ENCODE measurements at regions not wholly inside any gene's neighbourhood (a gene's known extent, or its start where the extent isn't known, plus 50 kb on each side); places are given as distances from the start of the nearest gene placed in this dataset.

DNA sequence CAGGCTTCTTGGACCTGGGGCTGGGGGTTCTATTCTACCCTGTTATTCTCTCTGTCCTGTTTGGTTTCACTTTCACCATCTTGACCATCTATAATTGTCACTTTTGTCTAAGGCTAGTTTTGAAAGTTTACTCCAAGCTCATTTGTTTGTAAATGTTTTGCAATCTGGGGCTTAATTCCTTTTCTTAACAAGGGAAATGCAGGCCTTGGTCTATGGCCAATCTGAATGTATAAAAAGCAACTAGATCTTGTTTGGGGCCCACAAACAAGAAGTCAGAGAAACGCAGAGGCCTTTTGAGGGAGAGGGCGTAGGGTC lies 86.3 kb upstream of the PREP start:
- no peaks in the 10 kb centered on the region for H3K9me3 Mint-ChIP-seq (ENCODE audit: unreplicated experiment)
- H3K36me3 ChIP-seq (ENCODE audit: insufficient read depth, low read length), result no peaks in the 10 kb centered on the region
- H3K27me3 Mint-ChIP-seq (ENCODE audit: low read depth, unreplicated experiment), result no peaks in the 10 kb centered on the region
- no peaks in the 10 kb centered on the region for H3K36me3 Mint-ChIP-seq (ENCODE audit: low read depth, unreplicated experiment)
- H3K4me3 ChIP-seq (ENCODE audit: insufficient read depth, low read depth, low read length), result no peak overlapping the region
- H3K4me1 Mint-ChIP-seq (ENCODE audit: low read depth, unreplicated experiment), result peaks cover 13% of the 10 kb centered on the region
- no peaks in the 10 kb centered on the region for H3K27me3 ChIP-seq (ENCODE audit: insufficient read depth, low read length)
- no peak overlapping the region for H3K27ac Mint-ChIP-seq (ENCODE audit: unreplicated experiment)
- H2AFZ ChIP-seq (ENCODE audit: low read depth, low read length), result no peak overlapping the region
- DNase-seq (ENCODE audit: low read depth) (no peak), FAIRE-seq (no peak)
- H4K20me1 ChIP-seq (ENCODE audit: insufficient read depth, low read length), result no peaks in the 10 kb centered on the region
- H3K9ac ChIP-seq (ENCODE audit: low read length), result no peak overlapping the region
- H3K4me2 ChIP-seq (ENCODE audit: low read length), result peak overlapping the region; percentile 61
- H3K4me3 Mint-ChIP-seq (ENCODE audit: unreplicated experiment), result no peak overlapping the region
- no peaks in the 10 kb centered on the region for H3K9me3 ChIP-seq (ENCODE audit: insufficient read depth, low read depth, low read length)
- H3K27ac ChIP-seq (ENCODE audit: low read depth, low read length), result no peak overlapping the region
- H3K4me1 ChIP-seq (ENCODE audit: insufficient read depth, low read length), result peaks cover 7% of the 10 kb centered on the region
- TF ChIP-seq EZH2 (IDR thresholded peaks at IDR 0.05; ENCODE audit: insufficient read depth, low read length), result no peak
- TF ChIP-seq, protein P1, sequence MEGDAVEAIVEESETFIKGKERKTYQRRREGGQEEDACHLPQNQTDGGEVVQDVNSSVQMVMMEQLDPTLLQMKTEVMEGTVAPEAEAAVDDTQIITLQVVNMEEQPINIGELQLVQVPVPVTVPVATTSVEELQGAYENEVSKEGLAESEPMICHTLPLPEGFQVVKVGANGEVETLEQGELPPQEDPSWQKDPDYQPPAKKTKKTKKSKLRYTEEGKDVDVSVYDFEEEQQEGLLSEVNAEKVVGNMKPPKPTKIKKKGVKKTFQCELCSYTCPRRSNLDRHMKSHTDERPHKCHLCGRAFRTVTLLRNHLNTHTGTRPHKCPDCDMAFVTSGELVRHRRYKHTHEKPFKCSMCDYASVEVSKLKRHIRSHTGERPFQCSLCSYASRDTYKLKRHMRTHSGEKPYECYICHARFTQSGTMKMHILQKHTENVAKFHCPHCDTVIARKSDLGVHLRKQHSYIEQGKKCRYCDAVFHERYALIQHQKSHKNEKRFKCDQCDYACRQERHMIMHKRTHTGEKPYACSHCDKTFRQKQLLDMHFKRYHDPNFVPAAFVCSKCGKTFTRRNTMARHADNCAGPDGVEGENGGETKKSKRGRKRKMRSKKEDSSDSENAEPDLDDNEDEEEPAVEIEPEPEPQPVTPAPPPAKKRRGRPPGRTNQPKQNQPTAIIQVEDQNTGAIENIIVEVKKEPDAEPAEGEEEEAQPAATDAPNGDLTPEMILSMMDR (IDR thresholded peaks at IDR 0.05; ENCODE audit: insufficient read depth, low read depth, low read length), result no peak
- no peaks in the 10 kb centered on the region for H3K79me2 ChIP-seq (ENCODE audit: insufficient read depth, low read length)

DNA sequence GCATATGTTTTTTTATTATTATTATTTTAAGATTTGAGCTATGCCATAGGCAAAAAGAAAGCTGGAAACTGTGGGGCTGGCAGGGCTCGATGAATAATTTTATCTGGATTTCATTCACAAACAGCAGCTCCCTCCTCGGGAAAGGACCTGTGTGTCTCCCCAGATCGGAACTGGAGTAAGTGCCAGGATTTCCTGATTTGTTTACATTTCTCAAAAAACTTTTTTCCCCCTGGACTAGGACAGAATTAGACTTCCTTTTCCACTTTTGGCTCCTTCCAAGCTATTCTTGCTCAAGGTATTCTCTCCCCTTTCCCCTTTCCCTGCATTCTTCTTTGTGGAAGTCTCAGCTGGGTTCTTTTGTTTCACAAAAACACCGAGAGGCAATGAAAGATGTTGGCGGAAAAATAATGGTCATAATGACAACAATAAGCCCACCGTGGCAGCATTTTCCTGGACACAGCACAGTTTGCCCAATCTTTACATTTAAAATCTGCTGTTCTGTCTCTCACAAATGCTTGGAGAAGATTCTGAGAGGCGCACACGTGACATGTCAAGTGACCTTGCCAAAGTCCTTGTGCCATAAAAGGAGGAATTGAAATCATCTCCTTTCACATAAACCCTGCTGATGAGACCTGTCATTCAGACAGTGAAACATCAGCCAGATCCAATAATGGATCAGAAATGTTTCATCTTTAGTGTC lies 85.8 kb upstream of the PREP start:
- H3K4me3 Mint-ChIP-seq (ENCODE audit: unreplicated experiment), result no peak overlapping the region

More for the DNA sequence above, 85.8 kb upstream of the PREP start:
- Histone ChIP-seq H3K9ac (ENCODE audit: low read length) (peak overlapping the region; percentile 14), H3K27ac (ENCODE audit: low read depth, low read length) (no peak overlapping the region), H3K4me2 (ENCODE audit: low read length) (peak overlapping the region; percentile 61), H4K20me1 (ENCODE audit: insufficient read depth, low read length) (no peaks in the 10 kb centered on the region), H3K4me3 (ENCODE audit: insufficient read depth, low read depth, low read length) (no peak overlapping the region), H3K4me1 (ENCODE audit: insufficient read depth, low read length) (peaks cover 10% of the 10 kb centered on the region), H2AFZ (ENCODE audit: low read depth, low read length) (no peak overlapping the region), H3K27me3 (ENCODE audit: insufficient read depth, low read length) (no peaks in the 10 kb centered on the region), H3K9me3 (ENCODE audit: insufficient read depth, low read depth, low read length) (no peaks in the 10 kb centered on the region), H3K79me2 (ENCODE audit: insufficient read depth, low read length) (no peaks in the 10 kb centered on the region), H3K36me3 (ENCODE audit: insufficient read depth, low read length) (no peaks in the 10 kb centered on the region)
- Mint-ChIP-seq H3K36me3 (ENCODE audit: low read depth, unreplicated experiment) (no peaks in the 10 kb centered on the region), H3K4me1 (ENCODE audit: low read depth, unreplicated experiment) (peaks cover 17% of the 10 kb centered on the region), H3K27me3 (ENCODE audit: low read depth, unreplicated experiment) (no peaks in the 10 kb centered on the region), H3K27ac (ENCODE audit: unreplicated experiment) (no peak overlapping the region), H3K9me3 (ENCODE audit: unreplicated experiment) (no peaks in the 10 kb centered on the region)
- no peak for TF ChIP-seq EZH2 (IDR thresholded peaks at IDR 0.05; ENCODE audit: insufficient read depth, low read length)
- TF ChIP-seq, protein P1 (IDR thresholded peaks at IDR 0.05; ENCODE audit: insufficient read depth, low read depth, low read length), result no peak
- FAIRE-seq (no peak), DNase-seq (ENCODE audit: low read depth) (no peak)
